ENCODE measurements at regions not wholly inside any gene's neighbourhood (a gene's known extent, or its start where the extent isn't known, plus 50 kb on each side); places are given as distances from the start of the nearest gene placed in this dataset.
"Not testable (repeated sequence)": the region's sequence is repeated elsewhere in the genome, so short reads cannot be mapped to it uniquely, and the experiment has no call there.

- DNase-seq: no peak
Measured at GRCh38 chr1:55793856-55794255, 578.7 kb upstream of the USP24 start.

GRCh38 chr1:55792870-55793269 lies 577.7 kb upstream of the USP24 start:
- DNase-seq: no peak

GRCh38 chr1:55789466-55789865 lies 574.3 kb upstream of the USP24 start:
- DNase-seq: no peak

GRCh38 chr1:55786396-55786795 lies 571.2 kb upstream of the USP24 start:
- DNase-seq: no peak

GRCh38 chr1:55784941-55785450 lies 569.8 kb upstream of the USP24 start:
- DNase-seq: not testable (repeated sequence)

GRCh38 chr1:55781944-55782482 lies 566.8 kb upstream of the USP24 start:
- DNase-seq: no peak

GRCh38 chr1:55781003-55781402 lies 565.8 kb upstream of the USP24 start:
- DNase-seq: no peak

GRCh38 chr1:55777545-55777944 lies 562.4 kb upstream of the USP24 start:
- no peak for DNase-seq

- DNase-seq: no peak
Measured at GRCh38 chr1:55775007-55775406, 559.8 kb upstream of the USP24 start.

GRCh38 chr1:55774446-55774845 lies 559.3 kb upstream of the USP24 start:
- no peak for DNase-seq

GRCh38 chr1:55773211-55773940 lies 558.2 kb upstream of the USP24 start:
- DNase-seq: no peak

GRCh38 chr1:55768327-55768952 lies 553.3 kb upstream of the USP24 start:
- no peak for DNase-seq

GRCh38 chr1:55767171-55767570 lies 552.0 kb upstream of the USP24 start:
- DNase-seq: no peak

- DNase-seq: not testable (repeated sequence)
Measured at GRCh38 chr1:55765505-55765904, 550.3 kb upstream of the USP24 start.

- DNase-seq: no peak
Measured at GRCh38 chr1:55751776-55752175, 536.6 kb upstream of the USP24 start.

GRCh38 chr1:55750628-55750995 lies 535.4 kb upstream of the USP24 start:
- DNase-seq: no peak

GRCh38 chr1:55749975-55750627 lies 534.9 kb upstream of the USP24 start:
- DNase-seq: no peak

- no peak for DNase-seq
Measured at GRCh38 chr1:55747408-55747841, 532.3 kb upstream of the USP24 start.

- DNase-seq: no peak
Measured at GRCh38 chr1:55746710-55747109, 531.5 kb upstream of the USP24 start.

GRCh38 chr1:55741516-55741915 lies 526.4 kb upstream of the USP24 start:
- no peak for DNase-seq

- no peak for DNase-seq
Measured at GRCh38 chr1:55735106-55735505, 519.9 kb upstream of the USP24 start.

- DNase-seq: no peak
Measured at GRCh38 chr1:55726994-55727393, 511.8 kb upstream of the USP24 start.

GRCh38 chr1:55725378-55725777 lies 510.2 kb upstream of the USP24 start:
- no peak for DNase-seq
